ENCODE measurements at regions not wholly inside any gene's neighbourhood (a gene's known extent, or its start where the extent isn't known, plus 50 kb on each side); places are given as distances from the start of the nearest gene placed in this dataset.

GRCh38 chr17:6239241-6239798 lies 169.1 kb downstream of the WSCD1 start:
- no peak for TF ChIP-seq EP300 (IDR thresholded peaks at IDR 0.05)
- TF ChIP-seq POLR2A (IDR thresholded peaks at IDR 0.05): no peak
- no peak for TF ChIP-seq POLR2AphosphoS5 (IDR thresholded peaks at IDR 0.05)
- TF ChIP-seq, protein P1, sequence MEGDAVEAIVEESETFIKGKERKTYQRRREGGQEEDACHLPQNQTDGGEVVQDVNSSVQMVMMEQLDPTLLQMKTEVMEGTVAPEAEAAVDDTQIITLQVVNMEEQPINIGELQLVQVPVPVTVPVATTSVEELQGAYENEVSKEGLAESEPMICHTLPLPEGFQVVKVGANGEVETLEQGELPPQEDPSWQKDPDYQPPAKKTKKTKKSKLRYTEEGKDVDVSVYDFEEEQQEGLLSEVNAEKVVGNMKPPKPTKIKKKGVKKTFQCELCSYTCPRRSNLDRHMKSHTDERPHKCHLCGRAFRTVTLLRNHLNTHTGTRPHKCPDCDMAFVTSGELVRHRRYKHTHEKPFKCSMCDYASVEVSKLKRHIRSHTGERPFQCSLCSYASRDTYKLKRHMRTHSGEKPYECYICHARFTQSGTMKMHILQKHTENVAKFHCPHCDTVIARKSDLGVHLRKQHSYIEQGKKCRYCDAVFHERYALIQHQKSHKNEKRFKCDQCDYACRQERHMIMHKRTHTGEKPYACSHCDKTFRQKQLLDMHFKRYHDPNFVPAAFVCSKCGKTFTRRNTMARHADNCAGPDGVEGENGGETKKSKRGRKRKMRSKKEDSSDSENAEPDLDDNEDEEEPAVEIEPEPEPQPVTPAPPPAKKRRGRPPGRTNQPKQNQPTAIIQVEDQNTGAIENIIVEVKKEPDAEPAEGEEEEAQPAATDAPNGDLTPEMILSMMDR (IDR thresholded peaks at IDR 0.05): no peak
- intact Hi-C loops (cut with DNase I; ENCODE audit: low total_unique reads): no loop called here

DNA sequence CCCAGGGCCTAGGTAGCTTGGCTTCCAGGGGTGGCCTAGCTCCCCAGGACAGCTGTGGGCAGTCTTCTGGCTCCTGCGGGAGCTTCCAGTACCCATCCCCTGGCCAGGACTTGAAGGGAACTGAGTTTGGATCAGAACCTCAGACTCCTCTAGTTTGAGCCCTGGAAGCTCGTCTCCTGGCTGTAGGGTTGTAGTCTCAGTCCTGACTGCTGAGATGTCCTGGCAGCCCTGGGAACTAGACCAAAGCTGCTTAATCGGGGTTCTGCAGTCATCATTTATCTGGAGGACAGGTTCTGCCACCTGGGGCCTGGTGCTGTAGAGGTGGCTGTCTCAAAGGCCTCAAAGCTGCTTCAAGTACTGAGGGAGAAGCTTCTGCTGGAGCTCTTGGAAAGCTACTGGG lies 163.7 kb downstream of the WSCD1 start:
- no peak overlapping the region for H3K4me3 ChIP-seq
- intact Hi-C loops (cut with DNase I; ENCODE audit: low total_unique reads): no loop called here
- TF ChIP-seq, protein P1 (IDR thresholded peaks at IDR 0.05): no peak
- TF ChIP-seq EP300 (IDR thresholded peaks at IDR 0.05): no peak
- TF ChIP-seq POLR2A (IDR thresholded peaks at IDR 0.05): no peak
- TF ChIP-seq POLR2AphosphoS5 (IDR thresholded peaks at IDR 0.05): no peak
- 74 to 88% (median 75%) methylated on average over 3 of the region's 3 CpGs for WGBS, 5 donors
- H3K27ac ChIP-seq: no peak overlapping the region
- no peaks in the 10 kb centered on the region for H3K4me1 ChIP-seq
- no peak for DNase-seq
- H3K9me3 ChIP-seq: no peaks in the 10 kb centered on the region
- H3K36me3 ChIP-seq: no peaks in the 10 kb centered on the region
- H3K27me3 ChIP-seq: peaks cover 0 to 17% (median 0%) of the 10 kb centered on the region in 3 donors

More at GRCh38 chr17:6239241-6239798, 169.1 kb downstream of the WSCD1 start:
- H3K4me1 ChIP-seq: no peaks in the 10 kb centered on the region
- H3K9me3 ChIP-seq: no peaks in the 10 kb centered on the region
- H3K36me3 ChIP-seq: no peaks in the 10 kb centered on the region
- H3K4me3 ChIP-seq: no peak overlapping the region
- DNase-seq: no peak
- no peak overlapping the region for H3K27ac ChIP-seq
- H3K27me3 ChIP-seq: peaks cover 0 to 42% (median 0%) of the 10 kb centered on the region in 3 donors
- 61 to 69% (median 63%) methylated on average over 8 to 10 of the region's 10 CpGs for WGBS, 5 donors

DNA sequence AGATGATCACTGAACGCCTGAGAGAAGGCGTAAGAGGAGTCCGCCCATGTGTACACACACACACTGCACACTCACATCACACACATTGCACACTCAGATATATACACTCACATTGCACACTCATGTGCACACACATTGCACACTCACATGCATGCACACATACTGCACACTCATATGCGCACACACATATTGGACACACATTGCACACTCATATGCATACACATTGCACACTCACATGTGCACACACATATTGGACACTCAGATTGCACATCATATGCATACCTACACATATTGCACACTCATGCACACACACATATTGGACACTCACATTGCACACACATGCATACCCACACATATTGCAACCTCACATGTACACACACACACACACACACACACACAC lies 163.2 kb downstream of the WSCD1 start:
- H3K36me3 ChIP-seq: no peaks in the 10 kb centered on the region
- WGBS, 5 donors: 70 to 95% (median 81%) methylated on average over 4 of the region's 4 CpGs
- intact Hi-C loops (cut with DNase I; ENCODE audit: low total_unique reads): no loop called here

DNA sequence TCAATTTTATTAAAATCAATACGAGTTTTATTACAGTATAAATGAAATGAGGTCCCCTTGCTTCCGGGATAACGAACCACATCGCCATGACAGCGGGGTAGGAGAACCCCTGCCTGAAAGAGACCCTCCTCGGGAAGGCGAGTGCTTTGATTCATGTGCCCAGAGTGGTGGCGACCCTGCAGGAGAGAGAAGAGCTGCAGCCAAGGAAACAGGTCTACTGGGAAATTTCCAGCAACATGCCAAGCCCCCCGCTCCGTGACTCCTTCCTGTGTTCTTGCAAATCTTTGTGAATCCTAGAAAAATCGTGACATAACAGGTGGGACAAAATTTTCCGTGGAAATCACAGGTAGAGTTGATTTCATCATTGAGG lies 162.5 kb downstream of the WSCD1 start:
- H3K4me3 ChIP-seq: no peak overlapping the region
- intact Hi-C loops (cut with DNase I; ENCODE audit: low total_unique reads): no loop called here

More for the DNA sequence above, 163.2 kb downstream of the WSCD1 start:
- Histone ChIP-seq H3K4me3 (no peak overlapping the region), H3K4me1 (no peaks in the 10 kb centered on the region), H3K9me3 (no peaks in the 10 kb centered on the region), H3K27me3 (peaks cover 0 to 11% (median 0%) of the 10 kb centered on the region in 3 donors), H3K27ac (no peak overlapping the region)
- DNase-seq: no peak
- no peak for TF ChIP-seq POLR2AphosphoS5 (IDR thresholded peaks at IDR 0.05)
- TF ChIP-seq, protein P1 (IDR thresholded peaks at IDR 0.05): no peak
- no peak for TF ChIP-seq EP300 (IDR thresholded peaks at IDR 0.05)
- no peak for TF ChIP-seq POLR2A (IDR thresholded peaks at IDR 0.05)

More for the DNA sequence above, 162.5 kb downstream of the WSCD1 start:
- Histone ChIP-seq H3K9me3 (no peaks in the 10 kb centered on the region), H3K27ac (no peak overlapping the region), H3K4me1 (no peaks in the 10 kb centered on the region), H3K36me3 (no peaks in the 10 kb centered on the region), H3K27me3 (peaks cover 0 to 7% (median 0%) of the 10 kb centered on the region in 3 donors)
- 73 to 79% (median 77%) methylated on average over 12 of the region's 12 CpGs for WGBS, 5 donors
- no peak for DNase-seq
- TF ChIP-seq POLR2A (IDR thresholded peaks at IDR 0.05) (no peak), POLR2AphosphoS5 (IDR thresholded peaks at IDR 0.05) (no peak), EP300 (IDR thresholded peaks at IDR 0.05) (no peak)
- TF ChIP-seq, protein P1 (IDR thresholded peaks at IDR 0.05): no peak

Measured in stomach (tissue), 8 donors.